Gastrocnemius medialis (tissue), 4 donors: ENCODE measurements at regions not wholly inside any gene's neighbourhood (a gene's known extent, or its start where the extent isn't known, plus 50 kb on each side); places are given as distances from the start of the nearest gene placed in this dataset.

Source experiments
- ATAC-seq, 2 donors: fragments of 150-250 bp; one replicate each; pipeline ENCODE4 v1.9.1; 2016
- DNase-seq, 2 donors: peaks; one replicate each; pipeline ENCODE4 v3.0.0-alpha.2; 2019
- H3K27ac ChIP-seq, 4 donors: fragments of 200-600 bp; sonication (generic); 1 replicate in 1 of 4; 2 replicates in 3 of 4; pipeline ENCODE4 v1.5.1; 2016 to 2018; ENCODE audit warnings: mild to moderate bottlenecking in 2 of 4, moderate library complexity in 1 of 4
- H3K27me3 ChIP-seq, 3 donors: fragments of 200-600 bp; sonication (generic) in 2 of 3; 1 replicate in 1 of 3; 2 replicates in 2 of 3; pipeline versions ENCODE4 v1.5.1 to v1.6.0; 2016 to 2019; ENCODE audit warnings: mild to moderate bottlenecking in 1 of 3, moderate library complexity in 1 of 3
- H3K36me3 ChIP-seq, 2 donors: fragments of 200-600 bp; sonication (generic) in 1 of 2; one replicate each; pipeline ENCODE4 v1.5.1; 2017 to 2018
- H3K4me1 ChIP-seq, 2 donors: fragments of 200-600 bp; sonication (generic) in 1 of 2; one replicate each; pipeline ENCODE4 v1.5.1; 2016 to 2017; ENCODE audit warnings: mild to moderate bottlenecking in 2 of 2
- H3K4me3 ChIP-seq, 4 donors: fragments of 200-600 bp; sonication (generic) in 3 of 4; 1 replicate in 1 of 4; 2 replicates in 3 of 4; pipeline ENCODE4 v1.5.1; 2016 to 2019; ENCODE audit warnings: mild to moderate bottlenecking in 2 of 4
- H3K9me3 ChIP-seq, 3 donors: fragments of 200-600 bp; sonication (generic) in 2 of 3; 1 replicate in 1 of 3; 2 replicates in 2 of 3; pipeline ENCODE4 v1.5.1; 2016 to 2019
- CTCF ChIP-seq, 5 experiments: fragments of 450-650 bp in 3 of 5; fragments of 200-600 bp in 2 of 5; sonication (generic) in 2 of 5; IDR thresholded peaks in 4 of 5; conservative IDR thresholded peaks in 1 of 5; 1 replicate in 4 of 5; 2 replicates in 1 of 5; pipeline ENCODE4 v1.5.1; 2016 to 2019; ENCODE audit warnings: antibody characterized with exemption in 5 of 5, mild to moderate bottlenecking in 3 of 5, moderate library complexity in 3 of 5
- POLR2A ChIP-seq, 2 donors: fragments of 450-650 bp; IDR thresholded peaks; one replicate each; pipeline ENCODE4 v1.6.1; 2017; ENCODE audit warnings: antibody characterized with exemption in 2 of 2, mild to moderate bottlenecking in 2 of 2, moderate library complexity in 2 of 2
- in situ Hi-C, 4 donors: fragments of 200-750 bp; cut with MboI; loops; one replicate each; pipeline versions ENCODE4 v1.15.0 to v1.8.0; 2017; ENCODE audit warnings: low sequenced_read_pairs in 4 of 4
- intact Hi-C: fragments of 100-400 bp; cut with DNase I; formaldehyde crosslinking; loops from one replicate; pipeline ENCODE4 v1.15.1; 2023; ENCODE audit warnings: low total_unique reads

GRCh38 chr11:95589893-95590612, 199.5 kb downstream of the FAM76B start:
- H3K27ac ChIP-seq = no peak overlapping the region
- DNase-seq = no peak
- no peak for ATAC-seq
- no peaks in the 10 kb centered on the region for H3K9me3 ChIP-seq
- intact Hi-C loops = no loop called here
- in situ Hi-C loops = no loop called here
- no peak overlapping the region for H3K4me3 ChIP-seq
- no peaks in the 10 kb centered on the region for H3K36me3 ChIP-seq
- TF ChIP-seq POLR2A (IDR thresholded peaks at IDR 0.05) (no peak), CTCF (IDR thresholded peaks at IDR 0.05 in 4 of 5, conservative IDR thresholded peaks at IDR 0.05 in 1 of 5) (no peak)
- H3K4me1 ChIP-seq = no peaks in the 10 kb centered on the region
- H3K27me3 ChIP-seq = no peaks in the 10 kb centered on the region

GRCh38 chr11:95588821-95589220, 200.8 kb downstream of the FAM76B start:
- Histone ChIP-seq H3K27ac (no peak overlapping the region), H3K36me3 (no peaks in the 10 kb centered on the region), H3K27me3 (no peaks in the 10 kb centered on the region), H3K4me3 (no peak overlapping the region), H3K9me3 (no peaks in the 10 kb centered on the region), H3K4me1 (no peaks in the 10 kb centered on the region)
- intact Hi-C loops = no loop called here
- ATAC-seq (no peak), DNase-seq (no peak)
- TF ChIP-seq POLR2A (IDR thresholded peaks at IDR 0.05) (no peak), CTCF (IDR thresholded peaks at IDR 0.05 in 4 of 5, conservative IDR thresholded peaks at IDR 0.05 in 1 of 5) (no peak)
- in situ Hi-C loops = no loop called here

- Histone ChIP-seq H3K36me3 (no peaks in the 10 kb centered on the region), H3K27me3 (no peaks in the 10 kb centered on the region), H3K27ac (no peak overlapping the region), H3K9me3 (no peaks in the 10 kb centered on the region), H3K4me3 (no peak overlapping the region), H3K4me1 (no peaks in the 10 kb centered on the region)
- TF ChIP-seq CTCF (IDR thresholded peaks at IDR 0.05 in 4 of 5, conservative IDR thresholded peaks at IDR 0.05 in 1 of 5) = no peak
- TF ChIP-seq POLR2A (IDR thresholded peaks at IDR 0.05) = no peak
- ATAC-seq = no peak
- intact Hi-C loops = no loop called here
- DNase-seq = no peak
- in situ Hi-C loops = no loop called here
Measured at GRCh38 chr11:95586661-95587060, 202.9 kb downstream of the FAM76B start.

- H3K4me3 ChIP-seq = no peak overlapping the region
- H3K36me3 ChIP-seq = no peaks in the 10 kb centered on the region
- ATAC-seq = no peak
- no peaks in the 10 kb centered on the region for H3K9me3 ChIP-seq
- H3K27me3 ChIP-seq = no peaks in the 10 kb centered on the region
- no peak overlapping the region for H3K27ac ChIP-seq
- DNase-seq = no peak
- intact Hi-C loops = no loop called here
- in situ Hi-C loops = no loop called here
- H3K4me1 ChIP-seq = no peaks in the 10 kb centered on the region
- TF ChIP-seq POLR2A (IDR thresholded peaks at IDR 0.05) = no peak
- TF ChIP-seq CTCF (IDR thresholded peaks at IDR 0.05 in 4 of 5, conservative IDR thresholded peaks at IDR 0.05 in 1 of 5) = no peak
Measured at GRCh38 chr11:95586155-95586554, 203.4 kb downstream of the FAM76B start.

GRCh38 chr11:95585752-95586077, 203.9 kb downstream of the FAM76B start:
- Histone ChIP-seq H3K9me3 (no peaks in the 10 kb centered on the region), H3K36me3 (no peaks in the 10 kb centered on the region), H3K27me3 (no peaks in the 10 kb centered on the region), H3K4me3 (no peak overlapping the region), H3K27ac (no peak overlapping the region), H3K4me1 (no peaks in the 10 kb centered on the region)
- ATAC-seq (no peak), DNase-seq (no peak)
- intact Hi-C loops = no loop called here
- TF ChIP-seq POLR2A (IDR thresholded peaks at IDR 0.05) = no peak
- TF ChIP-seq CTCF (IDR thresholded peaks at IDR 0.05 in 4 of 5, conservative IDR thresholded peaks at IDR 0.05 in 1 of 5) = no peak
- in situ Hi-C loops = no loop called here
